ENCODE measurements at regions not wholly inside any gene's neighbourhood (a gene's known extent, or its start where the extent isn't known, plus 50 kb on each side); places are given as distances from the start of the nearest gene placed in this dataset.

GRCh38 chr13:85283408-85283807 lies 515.8 kb downstream of the SLITRK6 start:
- TF ChIP-seq CTCF (conservative IDR thresholded peaks at IDR 0.05) (no peak), ZFX (IDR thresholded peaks at IDR 0.05) (no peak)
